AG09309 (cell line): ENCODE measurements at regions not wholly inside any gene's neighbourhood (a gene's known extent, or its start where the extent isn't known, plus 50 kb on each side); places are given as distances from the start of the nearest gene placed in this dataset.

Experiments
- DNase-seq: peaks from one replicate; pipeline ENCODE4 v3.0.0-alpha.2; 2010; ENCODE audit warnings: low read depth
- H3K4me3 ChIP-seq: 2 replicates; pipeline ENCODE4 v1.5.1; 2011; ENCODE audit warnings: mild to moderate bottlenecking, low read depth, low read length, moderate library complexity; ENCODE audit not compliant: control insufficient read depth
- TF ChIP-seq, protein P1 (sequence below): IDR thresholded peaks from 2 replicates; pipeline ENCODE4 v1.5.1; 2011; ENCODE audit warnings: mild to moderate bottlenecking, low read depth, low read length, inconsistent platforms; ENCODE audit not compliant: insufficient read depth, control insufficient read depth; ENCODE audit errors: missing control alignments

DNA sequence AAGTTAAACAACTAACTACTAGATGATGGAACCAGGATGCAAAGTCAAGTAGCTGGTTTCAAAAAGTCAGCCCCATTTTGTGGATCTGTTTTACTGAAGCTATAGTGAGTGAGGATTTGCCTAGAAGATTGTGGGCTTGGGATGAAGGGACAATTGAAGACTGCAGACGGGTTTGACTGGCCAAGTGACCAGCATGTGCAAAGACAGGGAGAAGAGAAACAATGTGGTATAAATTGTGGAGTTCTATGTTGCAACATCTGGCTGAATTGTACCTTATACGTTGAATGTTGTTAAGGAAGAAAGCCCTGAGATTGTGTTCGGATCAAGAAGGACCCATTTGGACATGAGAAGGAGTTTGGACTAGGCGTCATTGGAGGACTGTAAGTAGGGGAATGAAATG is 101.8 kb downstream of the MAT2B start:
- no peak for DNase-seq
- H3K4me3 ChIP-seq = no peak overlapping the region
- TF ChIP-seq, protein P1, sequence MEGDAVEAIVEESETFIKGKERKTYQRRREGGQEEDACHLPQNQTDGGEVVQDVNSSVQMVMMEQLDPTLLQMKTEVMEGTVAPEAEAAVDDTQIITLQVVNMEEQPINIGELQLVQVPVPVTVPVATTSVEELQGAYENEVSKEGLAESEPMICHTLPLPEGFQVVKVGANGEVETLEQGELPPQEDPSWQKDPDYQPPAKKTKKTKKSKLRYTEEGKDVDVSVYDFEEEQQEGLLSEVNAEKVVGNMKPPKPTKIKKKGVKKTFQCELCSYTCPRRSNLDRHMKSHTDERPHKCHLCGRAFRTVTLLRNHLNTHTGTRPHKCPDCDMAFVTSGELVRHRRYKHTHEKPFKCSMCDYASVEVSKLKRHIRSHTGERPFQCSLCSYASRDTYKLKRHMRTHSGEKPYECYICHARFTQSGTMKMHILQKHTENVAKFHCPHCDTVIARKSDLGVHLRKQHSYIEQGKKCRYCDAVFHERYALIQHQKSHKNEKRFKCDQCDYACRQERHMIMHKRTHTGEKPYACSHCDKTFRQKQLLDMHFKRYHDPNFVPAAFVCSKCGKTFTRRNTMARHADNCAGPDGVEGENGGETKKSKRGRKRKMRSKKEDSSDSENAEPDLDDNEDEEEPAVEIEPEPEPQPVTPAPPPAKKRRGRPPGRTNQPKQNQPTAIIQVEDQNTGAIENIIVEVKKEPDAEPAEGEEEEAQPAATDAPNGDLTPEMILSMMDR = no peak

DNA sequence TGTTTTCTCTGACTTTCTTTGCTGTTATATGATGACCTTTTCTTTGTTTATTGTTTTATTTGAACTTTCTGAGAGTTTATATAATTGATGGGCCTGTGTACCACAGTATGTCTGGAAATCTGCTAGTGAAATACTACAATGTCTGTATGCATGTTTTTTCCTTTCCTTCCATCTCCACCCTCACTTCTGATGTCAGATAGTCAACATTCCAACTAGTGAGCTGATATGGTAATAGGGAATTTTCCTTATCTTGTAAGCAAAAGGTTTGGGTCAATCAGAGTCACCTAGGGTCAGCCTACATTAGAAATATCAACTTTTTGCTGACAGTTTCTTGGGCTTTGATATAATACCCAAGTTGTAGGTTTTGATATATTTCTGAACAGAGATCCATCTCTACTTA is 103.2 kb downstream of the MAT2B start:
- TF ChIP-seq, protein P1 = no peak
- no peak overlapping the region for H3K4me3 ChIP-seq
- no peak for DNase-seq

DNA sequence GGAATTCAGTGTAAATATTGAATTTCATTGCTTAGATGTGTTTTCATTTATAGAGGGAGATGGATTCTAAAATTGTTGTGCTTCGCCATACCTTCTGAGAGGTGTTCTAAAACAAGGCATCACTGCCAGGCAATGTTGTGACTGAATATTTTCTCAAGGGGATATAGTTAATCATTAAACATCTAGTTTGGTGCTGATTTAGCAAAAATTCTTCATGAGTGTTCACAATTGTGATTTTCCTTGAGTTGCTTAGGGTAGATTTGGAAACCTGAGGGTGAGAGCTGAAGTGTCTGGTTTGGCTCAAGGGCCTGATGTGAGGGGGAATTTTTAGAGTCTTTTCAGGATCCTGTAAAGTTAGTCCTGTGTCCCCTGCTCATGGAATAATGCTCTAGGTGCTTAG is 104.5 kb downstream of the MAT2B start:
- H3K4me3 ChIP-seq = no peak overlapping the region
- DNase-seq = no peak
- TF ChIP-seq, protein P1 = no peak

DNA sequence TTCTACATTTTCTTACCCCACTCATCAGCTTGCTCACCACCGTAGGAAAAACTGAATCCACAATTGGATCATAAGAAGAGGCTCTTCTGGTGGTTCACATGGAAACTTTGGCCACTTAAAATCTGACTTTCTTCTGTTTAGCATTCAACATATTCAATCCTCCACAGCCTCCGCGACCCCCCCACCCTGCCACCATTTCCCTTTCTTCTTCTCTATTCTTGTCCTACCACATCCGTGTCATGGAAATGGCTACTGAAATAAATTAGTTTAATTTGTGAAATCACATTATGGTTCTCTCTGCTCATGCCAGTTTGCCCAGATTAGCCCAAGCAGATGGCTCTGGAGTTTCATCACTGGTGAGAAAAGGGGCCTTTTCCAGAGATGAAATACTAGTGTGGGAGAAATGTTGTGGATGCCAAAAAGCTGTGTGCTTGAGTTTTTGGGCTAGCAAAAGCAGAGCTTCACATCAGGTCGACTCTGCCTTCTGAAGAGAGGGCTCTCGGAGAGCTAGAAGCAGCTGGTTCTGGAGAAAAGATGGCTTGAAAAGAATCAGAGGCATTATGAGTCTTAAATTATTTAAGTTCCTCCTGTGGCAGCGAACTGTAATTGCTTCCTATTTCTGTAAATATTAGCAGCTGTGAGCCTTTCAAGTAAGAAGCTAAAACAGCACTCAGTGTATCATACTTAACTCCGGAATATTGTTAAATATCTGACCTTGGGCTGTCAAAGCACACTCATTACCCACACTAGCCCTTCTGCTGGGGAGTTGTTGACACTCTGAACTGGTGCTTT is 107.1 kb downstream of the MAT2B start:
- DNase-seq = no peak
- no peak overlapping the region for H3K4me3 ChIP-seq
- TF ChIP-seq, protein P1 = no peak

DNA sequence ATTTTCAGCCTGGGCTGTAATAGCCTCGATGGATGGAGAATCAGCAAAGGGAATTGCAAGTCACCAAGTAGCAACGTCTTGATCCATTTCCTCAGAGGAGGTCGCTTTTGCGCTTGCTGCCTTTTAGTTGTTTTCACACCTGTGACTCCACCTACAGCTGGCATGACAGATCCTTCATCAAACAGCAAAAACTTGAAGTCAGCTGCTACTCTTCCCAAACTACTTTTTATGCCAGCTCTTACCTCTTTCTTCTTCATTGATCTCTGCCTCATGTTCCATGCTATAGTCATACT is 107.7 kb downstream of the MAT2B start:
- DNase-seq = no peak
- no peak overlapping the region for H3K4me3 ChIP-seq
- TF ChIP-seq, protein P1 = no peak

DNA sequence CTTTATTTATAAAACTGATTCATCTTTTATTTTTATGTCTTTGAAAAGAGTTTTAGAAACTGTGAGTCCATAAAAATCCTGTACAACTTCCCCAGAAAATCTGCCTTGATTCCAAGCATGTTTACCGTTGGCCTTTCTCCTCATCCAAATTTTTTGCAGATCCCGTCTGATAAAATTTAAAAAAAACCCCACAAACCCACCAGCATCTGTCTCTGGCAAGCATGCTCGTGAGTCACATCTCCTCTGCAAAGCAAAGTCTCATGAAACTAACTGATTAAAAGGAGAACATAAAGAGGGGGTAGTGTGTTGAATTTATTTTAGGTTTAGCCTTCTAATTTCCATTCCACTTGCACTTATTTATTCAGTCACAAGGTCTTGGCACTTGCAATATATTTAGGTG is 109.4 kb downstream of the MAT2B start:
- TF ChIP-seq, protein P1 = no peak
- DNase-seq = no peak
- no peak overlapping the region for H3K4me3 ChIP-seq
